KMS-11 (cell line): ENCODE measurements at regions not wholly inside any gene's neighbourhood (a gene's known extent, or its start where the extent isn't known, plus 50 kb on each side); places are given as distances from the start of the nearest gene placed in this dataset.

ENCODE experiments used
- H2AFZ ChIP-seq: fragments of 200-600 bp; sonication (generic); 2 replicates; pipeline ENCODE4 v1.6.1; 2016; ENCODE audit warnings: antibody characterized with exemption, mixed run types, low read depth
- H3K27ac ChIP-seq: fragments of 200-600 bp; sonication (generic); 2 replicates; pipeline ENCODE4 v1.6.1; 2016; ENCODE audit warnings: mild to moderate bottlenecking, mixed run types
- H3K27me3 ChIP-seq: fragments of 200-600 bp; sonication (generic); 2 replicates; pipeline ENCODE4 v1.6.1; 2017; ENCODE audit warnings: mild to moderate bottlenecking, low read depth, mixed run types, moderate library complexity; ENCODE audit not compliant: insufficient read depth
- H3K36me3 ChIP-seq: fragments of 200-600 bp; sonication (generic); 2 replicates; pipeline ENCODE4 v1.6.1; 2017; ENCODE audit warnings: mild to moderate bottlenecking, mixed run types; ENCODE audit not compliant: insufficient read depth
- H3K4me1 ChIP-seq: fragments of 200-600 bp; sonication (generic); 2 replicates; pipeline ENCODE4 v1.6.1; 2016; ENCODE audit warnings: mild to moderate bottlenecking, low read depth, mixed run types; ENCODE audit not compliant: poor library complexity, severe bottlenecking
- H3K4me2 ChIP-seq: fragments of 200-600 bp; sonication (generic); 2 replicates; pipeline ENCODE4 v1.7.0; 2016; ENCODE audit warnings: mild to moderate bottlenecking, mixed run types
- H3K4me3 ChIP-seq: fragments of 200-600 bp; sonication (generic); IDR thresholded peaks from 2 replicates; pipeline ENCODE4 v1.6.1; 2017; ENCODE audit warnings: low read depth, low read length, mixed read lengths; ENCODE audit not compliant: insufficient read depth
- H3K79me2 ChIP-seq: fragments of 200-600 bp; sonication (generic); 2 replicates; pipeline ENCODE4 v1.6.1; 2016; ENCODE audit warnings: low read depth, mixed run types; ENCODE audit not compliant: insufficient read depth
- H3K9ac ChIP-seq: fragments of 200-600 bp; sonication (generic); 2 replicates; pipeline ENCODE4 v1.6.1; 2016; ENCODE audit warnings: mild to moderate bottlenecking, mixed run types
- H4K20me1 ChIP-seq: fragments of 200-600 bp; sonication (generic); 2 replicates; pipeline ENCODE4 v1.6.1; 2016; ENCODE audit warnings: mild to moderate bottlenecking, mixed run types; ENCODE audit not compliant: insufficient read depth
- TF ChIP-seq, protein P1 (sequence below): fragments of 200-600 bp; sonication (generic); conservative IDR thresholded peaks from 2 replicates; pipeline ENCODE4 v1.6.1; 2017; ENCODE audit warnings: low read depth, mild to moderate bottlenecking, antibody characterized with exemption, low read length, moderate library complexity, mixed read lengths

DNA sequence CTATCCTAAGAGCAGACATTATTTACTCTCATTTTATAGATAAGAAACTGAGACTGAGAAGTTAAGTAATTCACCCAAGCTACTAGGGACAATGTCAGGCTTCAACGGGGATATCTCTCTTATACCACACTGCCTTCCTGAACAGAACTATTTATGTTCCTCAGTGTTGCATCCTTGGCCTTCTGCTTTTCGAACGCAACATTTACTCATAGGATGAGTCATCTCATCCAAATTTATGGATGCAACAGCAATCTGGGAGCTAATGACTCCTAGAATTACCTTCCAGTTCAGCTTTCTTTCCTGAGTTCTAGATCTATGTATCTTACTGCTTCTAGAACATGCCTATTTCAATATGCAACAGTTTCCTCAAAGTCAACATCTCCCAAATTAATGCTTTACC is 103.6 kb upstream of the PAM start:
- Histone ChIP-seq H3K36me3 (no peaks in the 10 kb centered on the region), H3K79me2 (no peaks in the 10 kb centered on the region), H3K4me3 (no peak overlapping the region), H4K20me1 (no peaks in the 10 kb centered on the region), H2AFZ (no peak overlapping the region), H3K27ac (no peak overlapping the region), H3K27me3 (no peaks in the 10 kb centered on the region), H3K4me2 (no peak overlapping the region), H3K4me1 (no peaks in the 10 kb centered on the region), H3K9ac (no peak overlapping the region)
- TF ChIP-seq, protein P1, sequence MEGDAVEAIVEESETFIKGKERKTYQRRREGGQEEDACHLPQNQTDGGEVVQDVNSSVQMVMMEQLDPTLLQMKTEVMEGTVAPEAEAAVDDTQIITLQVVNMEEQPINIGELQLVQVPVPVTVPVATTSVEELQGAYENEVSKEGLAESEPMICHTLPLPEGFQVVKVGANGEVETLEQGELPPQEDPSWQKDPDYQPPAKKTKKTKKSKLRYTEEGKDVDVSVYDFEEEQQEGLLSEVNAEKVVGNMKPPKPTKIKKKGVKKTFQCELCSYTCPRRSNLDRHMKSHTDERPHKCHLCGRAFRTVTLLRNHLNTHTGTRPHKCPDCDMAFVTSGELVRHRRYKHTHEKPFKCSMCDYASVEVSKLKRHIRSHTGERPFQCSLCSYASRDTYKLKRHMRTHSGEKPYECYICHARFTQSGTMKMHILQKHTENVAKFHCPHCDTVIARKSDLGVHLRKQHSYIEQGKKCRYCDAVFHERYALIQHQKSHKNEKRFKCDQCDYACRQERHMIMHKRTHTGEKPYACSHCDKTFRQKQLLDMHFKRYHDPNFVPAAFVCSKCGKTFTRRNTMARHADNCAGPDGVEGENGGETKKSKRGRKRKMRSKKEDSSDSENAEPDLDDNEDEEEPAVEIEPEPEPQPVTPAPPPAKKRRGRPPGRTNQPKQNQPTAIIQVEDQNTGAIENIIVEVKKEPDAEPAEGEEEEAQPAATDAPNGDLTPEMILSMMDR = no peak

DNA sequence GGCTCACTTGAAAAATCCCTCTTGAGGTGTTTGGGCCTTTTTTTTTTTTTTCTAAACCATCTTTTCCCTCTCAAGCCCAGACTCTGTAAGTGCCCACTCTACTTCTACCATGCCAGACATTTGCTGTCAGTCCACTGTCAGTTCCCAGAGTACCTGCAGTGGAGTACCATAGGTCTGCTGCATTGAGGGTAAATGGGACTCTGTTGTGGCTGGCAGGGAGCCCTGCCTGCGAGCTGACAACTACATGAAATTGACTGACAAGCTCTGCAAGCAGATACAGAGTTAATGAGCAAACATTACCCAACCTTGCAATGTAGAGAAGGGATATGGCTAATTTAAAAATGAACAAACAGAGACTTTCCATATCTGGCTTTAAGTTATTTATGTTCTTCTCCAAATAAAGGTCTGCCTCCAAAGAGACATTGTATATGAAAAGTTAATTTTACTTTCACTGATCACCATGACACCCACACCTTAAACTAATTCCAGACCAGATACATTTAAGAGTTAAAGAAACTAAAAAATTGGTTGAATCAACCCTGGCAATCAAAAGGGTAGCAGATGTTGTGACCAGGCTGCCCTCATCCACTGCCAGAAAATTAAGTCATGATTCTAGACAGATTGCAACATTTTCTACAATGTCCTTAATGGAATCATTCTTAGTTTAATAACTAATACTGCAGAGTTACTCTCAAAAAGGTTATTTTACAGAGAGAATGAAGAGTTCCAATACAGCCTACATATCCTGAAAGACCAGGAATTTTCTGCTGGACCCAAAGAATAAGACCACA is 100.4 kb upstream of the PAM start:
- Histone ChIP-seq H3K36me3 (no peaks in the 10 kb centered on the region), H3K79me2 (no peaks in the 10 kb centered on the region), H2AFZ (no peak overlapping the region), H3K27ac (no peak overlapping the region), H3K4me1 (no peaks in the 10 kb centered on the region), H3K27me3 (no peaks in the 10 kb centered on the region), H3K4me3 (no peak overlapping the region), H3K9ac (no peak overlapping the region), H3K4me2 (no peak overlapping the region), H4K20me1 (no peaks in the 10 kb centered on the region)
- TF ChIP-seq, protein P1 = no peak

DNA sequence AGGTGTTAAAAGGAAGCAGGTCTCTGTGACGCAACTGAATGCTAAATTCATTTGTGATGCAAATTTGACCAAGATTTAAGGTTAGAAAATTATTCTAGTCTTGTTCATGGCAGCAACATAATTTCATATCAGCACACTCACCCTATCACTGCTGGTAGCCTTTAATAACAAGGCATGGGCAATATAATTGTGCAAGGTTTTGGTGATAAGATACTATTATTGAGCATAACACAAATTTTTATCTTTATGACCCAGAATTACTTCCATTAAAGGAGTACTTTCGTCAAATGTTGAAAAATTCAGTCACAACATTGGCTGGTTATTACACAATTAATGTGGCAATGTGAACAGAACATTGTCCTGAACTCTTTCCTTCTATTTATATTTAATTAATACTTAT is 96.0 kb upstream of the PAM start:
- no peaks in the 10 kb centered on the region for H3K27me3 ChIP-seq
- H3K4me3 ChIP-seq = no peak overlapping the region
- TF ChIP-seq, protein P1 = no peak
- H2AFZ ChIP-seq = no peak overlapping the region
- no peaks in the 10 kb centered on the region for H4K20me1 ChIP-seq
- H3K9ac ChIP-seq = no peak overlapping the region
- H3K4me1 ChIP-seq = no peaks in the 10 kb centered on the region
- no peak overlapping the region for H3K4me2 ChIP-seq
- no peak overlapping the region for H3K27ac ChIP-seq
- no peaks in the 10 kb centered on the region for H3K79me2 ChIP-seq
- no peaks in the 10 kb centered on the region for H3K36me3 ChIP-seq

- H4K20me1 ChIP-seq = no peaks in the 10 kb centered on the region
- H3K27me3 ChIP-seq = no peaks in the 10 kb centered on the region
- no peaks in the 10 kb centered on the region for H3K36me3 ChIP-seq
- no peak overlapping the region for H3K9ac ChIP-seq
- H3K4me3 ChIP-seq = no peak overlapping the region
- TF ChIP-seq, protein P1 = no peak
- H3K4me1 ChIP-seq = no peaks in the 10 kb centered on the region
- H3K4me2 ChIP-seq = no peak overlapping the region
- no peak overlapping the region for H3K27ac ChIP-seq
- H3K79me2 ChIP-seq = no peaks in the 10 kb centered on the region
- no peak overlapping the region for H2AFZ ChIP-seq
Observed at GRCh38 chr5:102660111-102660510, 95.0 kb upstream of the PAM start.
